HepG2 (cell line): ENCODE measurements at regions not wholly inside any gene's neighbourhood (a gene's known extent, or its start where the extent isn't known, plus 50 kb on each side); places are given as distances from the start of the nearest gene placed in this dataset.

Source experiments
- ATAC-seq: fragments of 200-7000 bp; cut with Tn5 transposase; 3 replicates; pipeline ENCODE4 v1.9.1; 2020; ENCODE audit warnings: mild to moderate bottlenecking, moderate library complexity
- BruUV-seq: library from RNA; stranded (reverse); fragments of 400-500 nt; replicated peaks from 2 replicates; lab custom pipeline; 2021; lab: Mats Ljungman, UMichigan
- CTCF ChIA-PET: fragments of 300-600 bp; formaldehyde crosslinking; extraction: SDS; loops from one replicate; lab custom pipeline; 2021; ENCODE audit warnings: low total read pairs, inconsistent platforms, low intra/inter-chr PET ratio; lab: Yijun Ruan, JAX
- POLR2A ChIA-PET: fragments of 350-600 bp; sonication (Branson Sonifier 250); formaldehyde crosslinking; loops from one replicate; lab custom pipeline; 2020; ENCODE audit warnings: antibody characterized with exemption, inconsistent platforms; lab: Yijun Ruan, JAX
- DNase-seq: peaks from one replicate; pipeline ENCODE4 v3.0.0-alpha.2; 2015; ENCODE audit warnings: low spot score
- FAIRE-seq: peaks from 3 replicates; lab custom pipeline; 2011; peaks lifted over from hg19 to GRCh38; lab: Jason Lieb, UNC
- H2AFZ ChIP-seq: one replicate; pipeline ENCODE4 v1.6.1; 2011; ENCODE audit warnings: low read length, inconsistent platforms
- H3K27ac ChIP-seq: fragments of 300-600 bp; 3 replicates; pipeline ENCODE4 v1.8.0; 2011; ENCODE audit warnings: mixed run types, mild to moderate bottlenecking, mixed read lengths, low read length, inconsistent platforms; ENCODE audit not compliant: insufficient read depth; ENCODE audit errors: extremely low read length
- H3K27me3 ChIP-seq, 2 experiments: fragments of 200-600 bp in 1 of 2; 2 replicates in 1 of 2; 3 replicates in 1 of 2; pipeline versions ENCODE4 v1.6.0 to v1.8.0; 2011; ENCODE audit warnings: low read length in 2 of 2, mild to moderate bottlenecking in 2 of 2, moderate library complexity in 2 of 2, inconsistent platforms in 1 of 2; ENCODE audit not compliant: insufficient read depth in 2 of 2, control insufficient read depth in 1 of 2
- H3K36me3 ChIP-seq, 2 experiments: fragments of 200-600 bp in 1 of 2; replicated peaks in 1 of 2; 2 replicates in 1 of 2; 3 replicates in 1 of 2; pipeline versions ENCODE4 v1.5.1 to v1.8.0; 2011; ENCODE audit warnings: low read length in 2 of 2, inconsistent platforms in 1 of 2; ENCODE audit not compliant: insufficient read depth in 2 of 2, control insufficient read depth in 1 of 2
- H3K4me1 ChIP-seq: 2 replicates; pipeline ENCODE4 v1.5.1; 2012; ENCODE audit warnings: low read length, inconsistent platforms; ENCODE audit not compliant: insufficient read depth
- H3K4me2 ChIP-seq: 2 replicates; pipeline ENCODE4 v1.6.0; 2011; ENCODE audit warnings: low read depth, low read length, inconsistent platforms
- H3K4me3 ChIP-seq, 3 experiments: fragments of 200-600 bp in 1 of 3; sonication (generic), shearing (Covaris generic) in 1 of 3; replicated peaks in 1 of 3; 2 replicates each; pipeline ENCODE4 v1.5.1; 2011 to 2016; ENCODE audit warnings: low read length in 3 of 3, inconsistent platforms in 2 of 3, low read depth in 2 of 3, mild to moderate bottlenecking in 2 of 3, control low read depth in 1 of 3, mixed read lengths in 1 of 3; ENCODE audit not compliant: insufficient read depth in 1 of 3
- H3K79me2 ChIP-seq: one replicate; pipeline ENCODE4 v1.6.1; 2011; ENCODE audit warnings: low read length, inconsistent platforms; ENCODE audit not compliant: insufficient read depth
- H3K9ac ChIP-seq: 2 replicates; pipeline ENCODE4 v1.6.0; 2011; ENCODE audit warnings: mild to moderate bottlenecking, low read depth, low read length, inconsistent platforms; ENCODE audit not compliant: insufficient read depth
- H3K9me3 ChIP-seq: 2 replicates; pipeline ENCODE4 v1.5.1; 2012; ENCODE audit warnings: mild to moderate bottlenecking, low read length
- H4K20me1 ChIP-seq: 2 replicates; pipeline ENCODE4 v1.6.0; 2011; ENCODE audit warnings: inconsistent platforms, mild to moderate bottlenecking, low read length, moderate library complexity; ENCODE audit not compliant: insufficient read depth
- ASH2L ChIP-seq: fragments of 300-600, 200-600 bp; sonication (generic); IDR thresholded peaks from 2 replicates; pipeline ENCODE4 v1.7.0; 2017; ENCODE audit warnings: low read depth, mild to moderate bottlenecking, moderate library complexity, mixed read lengths, low read length; ENCODE audit not compliant: insufficient read length
- BRD4 ChIP-seq: sonication (generic); formaldehyde crosslinking; IDR thresholded peaks from 2 replicates; pipeline ENCODE4 v1.4.0; 2020; ENCODE audit warnings: missing genetic modification reagents
- KDM1A ChIP-seq: IDR thresholded peaks from 2 replicates; pipeline ENCODE4 v1.6.1; 2016; ENCODE audit warnings: missing compliant biosample characterization
- MAFF ChIP-seq: IDR thresholded peaks from 2 replicates; pipeline ENCODE4 v1.6.1; 2011; ENCODE audit warnings: low read depth, low read length, improper control_type of control experiment
- MAFK ChIP-seq, 2 experiments: IDR thresholded peaks in 1 of 2; conservative IDR thresholded peaks in 1 of 2; 2 replicates each; pipeline ENCODE4 v1.6.1; 2011; ENCODE audit warnings: improper control_type of control experiment in 2 of 2, low read length in 2 of 2
- MIER2 ChIP-seq: IDR thresholded peaks from 2 replicates; pipeline ENCODE4 v1.6.1; 2016; ENCODE audit warnings: missing biosample characterization, missing genetic modification reagents
- SALL2 ChIP-seq: sonication (generic); formaldehyde crosslinking; IDR thresholded peaks from 2 replicates; pipeline ENCODE4 v1.8.1; 2023; ENCODE audit warnings: mild to moderate bottlenecking, missing genetic modification reagents, inconsistent platforms
- ZNF142 ChIP-seq: sonication (generic); formaldehyde crosslinking; IDR thresholded peaks from 2 replicates; pipeline ENCODE4 v1.4.0; 2020; ENCODE audit warnings: missing genetic modification reagents
- WGBS: methylation state at CpG from one replicate; pipeline ENCODE4 v1.1.6; 2017; ENCODE audit warnings: low lambda C conversion rate; 5-methylcytosine and 5-hydroxymethylcytosine counted together
- in situ Hi-C: cut with HindIII; loops from 2 replicates; pipeline ENCODE4 v1.10.0; 2017; ENCODE audit warnings: low pct_unique_long_range_greater_than_20kb; ENCODE audit not compliant: extremely low pct_ligation_motif_present
- intact Hi-C: fragments of 100-400 bp; cut with micrococcal nuclease; formaldehyde crosslinking; loops from one replicate; pipeline ENCODE4 v1.10.0; 2022; ENCODE audit not compliant: unreplicated experiment

GRCh38 chr2:142416996-142417395, 286.2 kb upstream of the LRP1B start:
- WGBS, result 0% methylated on average over 1 of the region's 1 CpG
- DNase-seq (no peak), ATAC-seq (no peak), FAIRE-seq (no peak)
- no peak overlapping the region for H3K4me2 ChIP-seq
- H3K79me2 ChIP-seq, result no peaks in the 10 kb centered on the region
- intact Hi-C loops, result no loop called here
- no peaks in the 10 kb centered on the region for H3K9me3 ChIP-seq
- no peak overlapping the region for H3K9ac ChIP-seq
- in situ Hi-C loops, result no loop called here
- H3K4me3 ChIP-seq, result no peak overlapping the region
- BruUV-seq, result no TSS peak
- TF ChIP-seq ZNF142 (CRISPR knock-in tag) (no peak), SALL2 (CRISPR knock-in tag) (no peak), BRD4 (CRISPR knock-in tag) (no peak), MIER2 (no peak), MAFF (peak; percentile 57; the same call in 1 of the 2 replicates), ASH2L (no peak), KDM1A (CRISPR knock-in tag) (no peak), MAFK (conservative IDR thresholded peaks at IDR 0.05 in 1 of 2, IDR thresholded peaks at IDR 0.05 in 1 of 2; ENCODE audit: low read length in 2 of 2) (peak; percentile 58 to 67; a peak in 3 of 4 replicates)
- ChIA-PET POLR2A (no interaction called here), CTCF (no interaction called here)
- H2AFZ ChIP-seq, result no peak overlapping the region
- peaks cover 14% of the 10 kb centered on the region for H3K4me1 ChIP-seq
- no peaks in the 10 kb centered on the region for H4K20me1 ChIP-seq
- no peak overlapping the region for H3K27ac ChIP-seq
- H3K36me3 ChIP-seq, result no peaks in the 10 kb centered on the region
- no peaks in the 10 kb centered on the region for H3K27me3 ChIP-seq
